OCI-LY7 (cell line): ENCODE measurements at regions not wholly inside any gene's neighbourhood (a gene's known extent, or its start where the extent isn't known, plus 50 kb on each side); places are given as distances from the start of the nearest gene placed in this dataset.

ENCODE experiments used
- BruUV-seq: library from RNA; stranded (reverse); fragments of 400-500 nt; replicated peaks from 2 replicates; lab custom pipeline; 2021; lab: Mats Ljungman, UMichigan
- CTCF ChIA-PET: fragments of 300-600 bp; sonication (Branson Sonifier 250); formaldehyde crosslinking; loops from one replicate; lab custom pipeline; 2022; ENCODE audit warnings: antibody characterized with exemption; ENCODE audit not compliant: unreplicated experiment; lab: Charles Lee
- POLR2A ChIA-PET: fragments of 300-600 bp; sonication (Branson Sonifier 250); formaldehyde crosslinking; loops from one replicate; lab custom pipeline; 2022; ENCODE audit warnings: antibody characterized with exemption; lab: Charles Lee
- DNase-seq: peaks from one replicate; pipeline ENCODE4 v3.0.0-alpha.2; 2015; ENCODE audit warnings: low spot score
- H2AFZ ChIP-seq: fragments of 200-600 bp; sonication (generic), shearing (Covaris generic); 2 replicates; pipeline ENCODE4 v1.6.1; 2014; ENCODE audit warnings: mild to moderate bottlenecking, antibody characterized with exemption, low read length, moderate library complexity
- H3K27ac ChIP-seq: fragments of 200-600 bp; sonication (generic); 2 replicates; pipeline ENCODE4 v1.5.1; 2014; ENCODE audit warnings: mixed run types, low read depth, mild to moderate bottlenecking, moderate library complexity, low read length, inconsistent platforms; ENCODE audit not compliant: poor library complexity, severe bottlenecking
- H3K36me3 ChIP-seq: fragments of 200-600 bp; sonication (generic); 2 replicates; pipeline ENCODE4 v1.6.1; 2014; ENCODE audit warnings: mild to moderate bottlenecking, antibody characterized with exemption, low read length, moderate library complexity, mixed read lengths; ENCODE audit not compliant: insufficient read depth
- H3K4me1 ChIP-seq: fragments of 200-600 bp; sonication (generic); 2 replicates; pipeline ENCODE4 v1.5.1; 2014; ENCODE audit warnings: mild to moderate bottlenecking, low read length; ENCODE audit not compliant: insufficient read depth, poor library complexity, severe bottlenecking
- H3K4me2 ChIP-seq: fragments of 200-600 bp; sonication (generic); 2 replicates; pipeline ENCODE4 v1.6.1; 2014; ENCODE audit warnings: mild to moderate bottlenecking, low read length
- H3K4me3 ChIP-seq: fragments of 200-600 bp; sonication (generic); 2 replicates; pipeline ENCODE4 v1.5.1; 2014; ENCODE audit warnings: mild to moderate bottlenecking, low read depth, low read length; ENCODE audit not compliant: poor library complexity, severe bottlenecking
- H3K79me2 ChIP-seq: fragments of 200-600 bp; sonication (generic); 2 replicates; pipeline ENCODE4 v1.6.1; 2016; ENCODE audit warnings: low read depth, mild to moderate bottlenecking, low read length, moderate library complexity, mixed read lengths; ENCODE audit not compliant: insufficient read depth
- H3K9me2 ChIP-seq: fragments of 200-600 bp; sonication (generic); 2 replicates; pipeline ENCODE4 v1.6.1; 2016; ENCODE audit warnings: mild to moderate bottlenecking, low read length, mixed read lengths; ENCODE audit not compliant: insufficient read depth
- H3K9me3 ChIP-seq: fragments of 200-600 bp; sonication (generic); 2 replicates; pipeline ENCODE4 v1.6.1; 2014; ENCODE audit warnings: mild to moderate bottlenecking, mixed run types, low read length, mixed read lengths
- H4K20me1 ChIP-seq: fragments of 200-600 bp; sonication (generic); 2 replicates; pipeline ENCODE4 v1.6.1; 2014; ENCODE audit warnings: mild to moderate bottlenecking, antibody characterized with exemption, low read length, moderate library complexity, mixed read lengths; ENCODE audit not compliant: insufficient read depth
- EZH2phosphoT487 ChIP-seq: fragments of 200-600 bp; sonication (generic); IDR thresholded peaks from 2 replicates; pipeline ENCODE4 v1.6.1; 2018; ENCODE audit warnings: low read depth, borderline replicate concordance, mild to moderate bottlenecking, mixed run types, antibody characterized with exemption, low read length, moderate library complexity, mixed read lengths
- intact Hi-C: fragments of 100-400 bp; cut with micrococcal nuclease; formaldehyde crosslinking; loops from one replicate; pipeline ENCODE4 v1.10.0; 2022; ENCODE audit not compliant: unreplicated experiment
- TF ChIP-seq, protein P1 (sequence below): fragments of 200-600 bp; sonication (generic); conservative IDR thresholded peaks from 2 replicates; pipeline ENCODE4 v1.5.1; 2014; ENCODE audit warnings: mild to moderate bottlenecking, antibody characterized with exemption, low read length, moderate library complexity, mixed read lengths

DNA sequence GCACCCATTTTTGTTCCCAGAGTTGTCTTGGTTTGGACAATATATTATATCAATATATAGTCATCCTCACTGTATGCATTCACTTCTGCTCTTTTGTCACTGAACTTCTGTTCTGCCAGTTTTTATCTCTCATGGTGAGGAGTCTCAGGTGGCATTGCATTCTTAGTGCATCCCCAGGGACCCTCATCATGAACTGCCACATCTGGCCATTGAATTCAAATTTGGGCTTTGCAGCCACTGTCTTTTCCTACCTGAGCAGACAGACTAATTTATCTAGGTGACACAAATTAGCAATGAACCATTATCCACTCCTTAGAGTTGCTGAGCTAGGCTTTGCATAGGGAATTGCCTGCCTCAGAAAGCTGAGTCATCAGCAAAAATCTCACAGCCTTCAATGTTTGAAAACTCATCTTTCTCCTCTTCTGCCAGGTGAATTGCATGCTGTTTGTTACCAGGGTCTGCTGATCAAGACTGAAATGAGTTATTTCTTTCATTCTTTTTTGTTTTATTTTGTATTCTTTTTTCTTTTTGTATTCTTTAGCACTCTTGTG, 316.8 kb upstream of the MTPN start:
- no peaks in the 10 kb centered on the region for H3K79me2 ChIP-seq
- no TSS peak for BruUV-seq
- H3K27ac ChIP-seq: peak overlapping the region; percentile 89
- peak; percentile 88 for DNase-seq
- H2AFZ ChIP-seq: peak overlapping the region; percentile 32
- intact Hi-C loops: loop anchor here (1.0 to 5.0 kb wide), 4 partner anchors 65 to 492 kb away; no protein-coding TSS in a partner anchor
- H3K4me3 ChIP-seq: peak overlapping the region; percentile 51
- H3K9me2 ChIP-seq: no peaks in the 10 kb centered on the region
- POLR2A ChIA-PET: interaction anchor here (0.5 to 2.0 kb wide), 6 partner anchors 12 to 74 kb away, joined by 3 to 7 read pairs (median 4); no protein-coding TSS in a partner anchor
- peaks cover 30% of the 10 kb centered on the region for H3K9me3 ChIP-seq
- H3K4me1 ChIP-seq: peaks cover 53% of the 10 kb centered on the region
- no peaks in the 10 kb centered on the region for H4K20me1 ChIP-seq
- H3K4me2 ChIP-seq: peak overlapping the region; percentile 61
- TF ChIP-seq, protein P1, sequence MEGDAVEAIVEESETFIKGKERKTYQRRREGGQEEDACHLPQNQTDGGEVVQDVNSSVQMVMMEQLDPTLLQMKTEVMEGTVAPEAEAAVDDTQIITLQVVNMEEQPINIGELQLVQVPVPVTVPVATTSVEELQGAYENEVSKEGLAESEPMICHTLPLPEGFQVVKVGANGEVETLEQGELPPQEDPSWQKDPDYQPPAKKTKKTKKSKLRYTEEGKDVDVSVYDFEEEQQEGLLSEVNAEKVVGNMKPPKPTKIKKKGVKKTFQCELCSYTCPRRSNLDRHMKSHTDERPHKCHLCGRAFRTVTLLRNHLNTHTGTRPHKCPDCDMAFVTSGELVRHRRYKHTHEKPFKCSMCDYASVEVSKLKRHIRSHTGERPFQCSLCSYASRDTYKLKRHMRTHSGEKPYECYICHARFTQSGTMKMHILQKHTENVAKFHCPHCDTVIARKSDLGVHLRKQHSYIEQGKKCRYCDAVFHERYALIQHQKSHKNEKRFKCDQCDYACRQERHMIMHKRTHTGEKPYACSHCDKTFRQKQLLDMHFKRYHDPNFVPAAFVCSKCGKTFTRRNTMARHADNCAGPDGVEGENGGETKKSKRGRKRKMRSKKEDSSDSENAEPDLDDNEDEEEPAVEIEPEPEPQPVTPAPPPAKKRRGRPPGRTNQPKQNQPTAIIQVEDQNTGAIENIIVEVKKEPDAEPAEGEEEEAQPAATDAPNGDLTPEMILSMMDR: no peak
- no peak for TF ChIP-seq EZH2phosphoT487
- CTCF ChIA-PET: no interaction called here
- peaks cover 20% of the 10 kb centered on the region for H3K36me3 ChIP-seq

DNA sequence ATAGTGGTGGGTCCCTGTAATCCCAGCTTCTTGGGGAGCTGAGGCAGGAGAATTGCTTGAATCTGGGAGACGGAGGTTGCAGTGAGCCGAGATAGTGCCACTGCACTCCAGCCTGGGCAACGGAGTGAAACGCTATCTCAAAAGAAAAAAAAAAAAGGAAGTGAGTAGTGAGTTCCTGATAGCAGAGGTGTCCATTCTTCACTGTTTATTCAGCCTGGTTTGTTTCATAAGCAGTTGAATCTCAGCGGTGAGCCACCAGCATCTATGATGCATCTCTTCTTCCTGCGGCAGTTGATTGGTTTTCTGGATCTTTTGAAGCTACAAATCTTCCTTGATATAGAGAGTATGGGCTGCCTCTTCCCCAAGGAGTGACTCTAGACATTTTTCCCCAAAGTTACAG, 316.1 kb upstream of the MTPN start:
- Histone ChIP-seq H3K36me3 (peaks cover 20% of the 10 kb centered on the region), H3K4me1 (peaks cover 53% of the 10 kb centered on the region), H3K9me2 (no peaks in the 10 kb centered on the region), H3K79me2 (no peaks in the 10 kb centered on the region), H2AFZ (peak overlapping the region; percentile 32; the same call in 1 of the 2 replicates), H3K4me2 (peak overlapping the region; percentile 61), H3K9me3 (peaks cover 24% of the 10 kb centered on the region), H4K20me1 (no peaks in the 10 kb centered on the region), H3K4me3 (peak overlapping the region; percentile 51), H3K27ac (peak overlapping the region; percentile 89)
- DNase-seq: peak; percentile 85
- BruUV-seq: no TSS peak
- TF ChIP-seq, protein P1: no peak
- TF ChIP-seq EZH2phosphoT487: no peak
- CTCF ChIA-PET: interaction anchor here (1.5 kb wide), 1 partner anchor 59 kb away, joined by 3 read pairs; no protein-coding TSS in a partner anchor
- POLR2A ChIA-PET: interaction anchor here (0.5 to 2.0 kb wide), 8 partner anchors 12 to 74 kb away, joined by 3 to 7 read pairs (median 3); no protein-coding TSS in a partner anchor
- intact Hi-C loops: loop anchor here (1.0 to 5.0 kb wide), 4 partner anchors 66 to 491 kb away; no protein-coding TSS in a partner anchor

DNA sequence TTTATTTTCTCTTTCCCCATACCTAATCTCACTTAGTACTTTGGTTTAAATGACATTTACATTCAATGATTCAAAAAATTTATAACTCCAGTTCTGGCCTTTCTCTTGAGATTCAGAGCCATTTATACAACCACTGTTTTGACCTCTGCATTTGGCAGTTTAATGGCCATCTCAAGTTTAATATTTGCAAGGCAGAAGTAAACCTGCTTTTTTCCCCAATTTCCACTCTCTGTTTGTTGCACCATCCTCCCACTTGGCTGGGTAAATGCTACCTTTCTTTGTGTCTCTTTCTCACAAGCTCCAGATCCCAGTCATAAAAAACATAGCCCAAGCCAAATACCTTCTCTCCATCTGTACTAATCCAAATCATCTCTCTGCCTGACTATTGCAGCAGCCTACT, 315.2 kb upstream of the MTPN start:
- no peaks in the 10 kb centered on the region for H3K9me2 ChIP-seq
- intact Hi-C loops: loop anchor here (5.0 kb wide), 3 partner anchors 320 to 490 kb away; no protein-coding TSS in a partner anchor
- no peak for DNase-seq
- H4K20me1 ChIP-seq: no peaks in the 10 kb centered on the region
- H3K4me3 ChIP-seq: peak overlapping the region; percentile 51
- H3K36me3 ChIP-seq: peaks cover 20% of the 10 kb centered on the region
- no peak for TF ChIP-seq EZH2phosphoT487
- TF ChIP-seq, protein P1: no peak
- ChIA-PET POLR2A (interaction anchor here (0.6 to 2.0 kb wide), 13 partner anchors 11 to 830 kb away, joined by 3 to 7 read pairs (median 3); no protein-coding TSS in a partner anchor), CTCF (interaction anchor here (1.5 kb wide), 1 partner anchor 60 kb away, joined by 3 read pairs; no protein-coding TSS in a partner anchor)
- H2AFZ ChIP-seq: peak overlapping the region; percentile 32; the same call in 1 of the 2 replicates
- BruUV-seq: no TSS peak
- peak overlapping the region; percentile 89 for H3K27ac ChIP-seq
- H3K9me3 ChIP-seq: peaks cover 19% of the 10 kb centered on the region
- H3K4me2 ChIP-seq: peak overlapping the region; percentile 61
- peaks cover 53% of the 10 kb centered on the region for H3K4me1 ChIP-seq
- H3K79me2 ChIP-seq: no peaks in the 10 kb centered on the region
